IgD-negative memory B cell (primary cell): ENCODE measurements at regions not wholly inside any gene's neighbourhood (a gene's known extent, or its start where the extent isn't known, plus 50 kb on each side); places are given as distances from the start of the nearest gene placed in this dataset.

Experiments
- H3K27ac Mint-ChIP-seq, 3 donors: one replicate each; pipeline ENCODE4 v1.8.0; 2020 to 2022; ENCODE audit warnings: mild to moderate bottlenecking in 3 of 3, mixed read lengths in 3 of 3, moderate library complexity in 1 of 3
- H3K27me3 Mint-ChIP-seq: one replicate; pipeline ENCODE4 v1.8.0; 2021; ENCODE audit warnings: mixed read lengths
- H3K36me3 Mint-ChIP-seq: one replicate; pipeline ENCODE4 v1.8.0; 2020; ENCODE audit warnings: mild to moderate bottlenecking, mixed read lengths
- H3K4me1 Mint-ChIP-seq, 3 donors: one replicate each; pipeline ENCODE4 v1.8.0; 2020 to 2022; ENCODE audit warnings: mixed read lengths in 3 of 3, mild to moderate bottlenecking in 1 of 3
- H3K4me3 Mint-ChIP-seq, 4 donors: one replicate each; pipeline ENCODE4 v1.8.0; 2020 to 2022; ENCODE audit warnings: mild to moderate bottlenecking in 4 of 4, mixed read lengths in 4 of 4, moderate library complexity in 3 of 4
- H3K9me3 Mint-ChIP-seq, 3 donors: one replicate each; pipeline ENCODE4 v1.8.0; 2020 to 2021; ENCODE audit warnings: mixed read lengths in 3 of 3, mild to moderate bottlenecking in 1 of 3

DNA sequence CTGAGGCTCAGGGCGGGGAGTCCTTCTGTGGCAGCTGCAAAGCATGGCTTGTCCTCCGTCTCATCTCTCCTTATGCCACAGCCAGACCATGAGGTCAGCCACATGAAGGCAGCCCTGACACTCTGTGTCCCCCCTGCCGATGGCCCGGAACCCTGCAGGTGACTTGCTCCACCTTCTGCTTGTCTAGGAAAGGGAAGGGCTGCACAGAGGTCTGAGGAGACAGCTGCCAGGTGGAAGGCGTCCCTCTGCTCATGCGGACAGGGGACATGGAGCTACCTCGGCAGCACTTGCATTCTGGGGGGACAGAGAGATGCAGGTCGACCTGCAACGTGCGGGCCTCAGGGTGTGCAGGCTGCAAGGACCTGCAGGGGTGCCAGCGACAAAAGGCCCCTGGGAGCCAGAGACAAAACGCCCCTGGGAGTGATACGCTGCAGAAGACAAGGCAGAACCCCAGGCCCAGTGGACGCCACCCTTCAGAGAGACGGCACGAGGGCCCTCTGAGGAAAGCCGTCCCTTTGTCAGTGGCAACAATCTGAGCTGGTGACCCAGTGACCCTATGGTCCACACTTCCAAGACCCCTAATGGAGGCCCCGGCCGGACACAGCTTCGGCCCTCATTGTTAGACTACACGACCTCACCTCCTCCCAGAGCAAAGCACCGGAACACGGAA lies 205.2 kb upstream of the PPP2R2D start:
- Mint-ChIP-seq H3K4me1 (peaks cover 0 to 2% (median 0%) of the 10 kb centered on the region in 3 donors), H3K27me3 (no peaks in the 10 kb centered on the region), H3K9me3 (peaks cover 0 to 2% (median 0%) of the 10 kb centered on the region in 3 donors), H3K27ac (peak overlapping the region in 1 of 3 donors; percentile 41), H3K4me3 (no peak overlapping the region), H3K36me3 (peaks cover 2% of the 10 kb centered on the region)

DNA sequence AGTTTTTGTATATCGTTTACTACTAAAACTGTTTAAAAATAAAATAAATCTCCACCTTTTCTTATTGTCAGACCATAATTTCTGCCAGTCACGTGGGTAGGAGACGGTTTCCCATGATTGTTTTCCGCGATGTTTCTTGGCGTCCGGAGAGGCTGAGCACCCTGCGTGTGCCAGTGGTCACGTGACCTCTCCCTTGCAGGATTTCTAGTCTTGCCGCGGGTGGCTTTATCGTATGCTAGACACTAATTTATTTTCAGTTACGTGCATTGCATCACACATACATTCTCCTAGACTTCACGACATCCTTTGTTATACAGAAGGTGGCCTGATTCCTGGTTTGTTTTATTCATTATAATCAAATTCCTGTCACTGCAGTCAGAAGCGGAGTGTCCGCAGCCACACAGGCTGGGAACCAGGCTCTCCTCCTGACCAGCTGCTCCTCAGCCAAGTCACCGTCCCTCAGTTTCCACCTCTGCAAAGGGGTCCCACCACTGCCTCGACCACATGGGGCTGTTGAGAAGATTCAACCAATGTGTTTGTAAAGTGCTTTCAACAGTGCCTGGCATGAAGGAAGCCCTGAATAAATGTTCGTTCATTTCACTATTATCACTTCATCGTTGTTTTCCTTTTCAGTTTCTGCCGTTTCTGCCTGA lies 203.2 kb upstream of the PPP2R2D start:
- H3K27me3 Mint-ChIP-seq = peaks cover 2% of the 10 kb centered on the region
- H3K9me3 Mint-ChIP-seq = peaks cover 0 to 2% (median 0%) of the 10 kb centered on the region in 3 donors
- H3K36me3 Mint-ChIP-seq = no peaks in the 10 kb centered on the region
- H3K4me1 Mint-ChIP-seq = peaks cover 0 to 2% (median 0%) of the 10 kb centered on the region in 3 donors
- H3K27ac Mint-ChIP-seq = no peak overlapping the region
- H3K4me3 Mint-ChIP-seq = no peak overlapping the region

DNA sequence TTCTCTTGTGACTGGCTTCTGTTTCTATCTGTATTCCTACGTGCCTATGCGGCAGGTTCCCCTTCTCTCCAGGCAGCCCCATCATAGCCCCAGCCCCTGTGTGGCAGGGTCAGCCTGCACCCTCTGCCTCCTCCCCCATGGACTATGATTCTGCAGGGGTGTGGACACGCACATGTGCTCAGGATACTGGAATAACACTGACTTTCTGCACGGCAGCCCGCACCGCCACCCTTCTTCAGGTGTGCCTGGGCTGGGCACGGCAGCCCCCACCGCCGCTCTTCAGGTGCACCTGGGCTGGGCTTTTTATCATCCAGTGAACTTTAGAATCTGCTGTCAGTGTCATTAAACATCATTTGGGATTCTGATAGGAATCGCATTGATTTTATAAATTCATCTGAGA lies 202.6 kb upstream of the PPP2R2D start:
- peaks cover 0 to 2% (median 0%) of the 10 kb centered on the region in 3 donors for H3K4me1 Mint-ChIP-seq
- peaks cover 2% of the 10 kb centered on the region for H3K27me3 Mint-ChIP-seq
- no peaks in the 10 kb centered on the region for H3K36me3 Mint-ChIP-seq

DNA sequence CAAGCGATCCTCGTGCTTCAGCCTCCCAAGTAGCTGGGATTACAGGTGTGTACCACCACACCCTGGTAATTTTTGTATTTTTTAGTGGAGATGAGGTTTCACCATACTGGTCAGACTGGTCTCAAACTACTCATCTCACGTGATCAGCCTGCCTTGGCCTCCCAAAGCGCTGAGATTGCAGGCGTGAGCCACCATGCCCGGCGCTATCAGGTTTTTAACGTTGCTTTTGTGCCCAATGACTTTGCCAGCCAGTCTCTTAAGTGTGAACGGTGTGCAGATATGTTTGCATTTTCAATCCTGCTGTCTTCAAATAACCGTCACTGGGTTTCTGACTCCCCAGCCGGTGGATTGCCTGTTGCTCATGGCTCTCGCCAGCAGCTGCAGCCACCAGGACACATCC lies 201.8 kb upstream of the PPP2R2D start:
- no peak overlapping the region for H3K4me3 Mint-ChIP-seq
- H3K27me3 Mint-ChIP-seq = peaks cover 2% of the 10 kb centered on the region
- peaks cover 0 to 2% (median 0%) of the 10 kb centered on the region in 3 donors for H3K9me3 Mint-ChIP-seq
- peaks cover 0 to 2% (median 0%) of the 10 kb centered on the region in 3 donors for H3K4me1 Mint-ChIP-seq
- no peaks in the 10 kb centered on the region for H3K36me3 Mint-ChIP-seq
- no peak overlapping the region for H3K27ac Mint-ChIP-seq

More for the DNA sequence above, 202.6 kb upstream of the PPP2R2D start:
- no peak overlapping the region for H3K27ac Mint-ChIP-seq
- peaks cover 0 to 2% (median 0%) of the 10 kb centered on the region in 3 donors for H3K9me3 Mint-ChIP-seq
- no peak overlapping the region for H3K4me3 Mint-ChIP-seq

DNA sequence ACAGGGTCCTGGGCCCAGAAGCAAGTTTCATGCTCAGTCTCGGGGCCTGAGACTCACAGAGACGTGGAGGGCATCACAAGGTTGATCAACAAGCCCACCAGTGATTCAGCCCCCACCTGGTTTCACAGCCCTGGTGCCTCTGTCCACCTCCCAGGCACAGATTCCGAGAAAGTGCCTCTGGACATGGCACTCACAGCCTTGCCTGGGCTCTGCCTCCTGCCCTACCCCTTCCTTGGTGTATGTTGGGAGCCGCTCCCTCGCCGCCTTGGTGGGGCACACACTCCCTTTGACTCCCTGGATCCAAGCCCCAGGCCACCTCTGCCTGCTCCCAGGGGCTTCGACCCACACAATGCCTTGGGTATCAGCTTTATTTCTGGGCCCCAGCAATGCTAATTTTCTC lies 200.8 kb upstream of the PPP2R2D start:
- H3K4me1 Mint-ChIP-seq = peaks cover 0 to 2% (median 0%) of the 10 kb centered on the region in 3 donors
- peaks cover 2% of the 10 kb centered on the region for H3K27me3 Mint-ChIP-seq
- H3K36me3 Mint-ChIP-seq = no peaks in the 10 kb centered on the region
- peaks cover 0 to 2% (median 0%) of the 10 kb centered on the region in 3 donors for H3K9me3 Mint-ChIP-seq
- H3K4me3 Mint-ChIP-seq = peak overlapping the region in 1 of 4 donors; percentile 14
- no peak overlapping the region for H3K27ac Mint-ChIP-seq

DNA sequence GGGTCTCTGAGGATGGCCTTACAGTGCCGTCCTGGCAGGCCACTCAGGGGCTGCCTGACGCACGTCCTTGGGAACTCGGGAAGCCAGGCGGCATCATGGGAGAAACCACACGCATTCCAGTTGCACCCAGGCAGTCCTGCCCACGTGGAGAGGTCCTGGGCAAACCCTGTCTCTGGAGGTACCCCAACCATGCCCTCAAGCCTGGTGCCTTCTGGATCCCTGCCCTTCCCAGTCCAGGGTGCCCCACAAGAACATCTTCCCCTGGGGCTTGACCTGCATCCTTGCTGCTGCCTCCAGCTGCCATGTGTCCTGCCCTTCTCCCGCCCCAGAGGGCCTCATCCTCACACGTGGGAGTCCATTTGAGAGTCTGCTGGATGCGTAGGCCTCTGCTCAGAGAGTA lies 200.3 kb upstream of the PPP2R2D start:
- H3K27me3 Mint-ChIP-seq = peaks cover 2% of the 10 kb centered on the region
- peaks cover 0 to 2% (median 0%) of the 10 kb centered on the region in 3 donors for H3K4me1 Mint-ChIP-seq

DNA sequence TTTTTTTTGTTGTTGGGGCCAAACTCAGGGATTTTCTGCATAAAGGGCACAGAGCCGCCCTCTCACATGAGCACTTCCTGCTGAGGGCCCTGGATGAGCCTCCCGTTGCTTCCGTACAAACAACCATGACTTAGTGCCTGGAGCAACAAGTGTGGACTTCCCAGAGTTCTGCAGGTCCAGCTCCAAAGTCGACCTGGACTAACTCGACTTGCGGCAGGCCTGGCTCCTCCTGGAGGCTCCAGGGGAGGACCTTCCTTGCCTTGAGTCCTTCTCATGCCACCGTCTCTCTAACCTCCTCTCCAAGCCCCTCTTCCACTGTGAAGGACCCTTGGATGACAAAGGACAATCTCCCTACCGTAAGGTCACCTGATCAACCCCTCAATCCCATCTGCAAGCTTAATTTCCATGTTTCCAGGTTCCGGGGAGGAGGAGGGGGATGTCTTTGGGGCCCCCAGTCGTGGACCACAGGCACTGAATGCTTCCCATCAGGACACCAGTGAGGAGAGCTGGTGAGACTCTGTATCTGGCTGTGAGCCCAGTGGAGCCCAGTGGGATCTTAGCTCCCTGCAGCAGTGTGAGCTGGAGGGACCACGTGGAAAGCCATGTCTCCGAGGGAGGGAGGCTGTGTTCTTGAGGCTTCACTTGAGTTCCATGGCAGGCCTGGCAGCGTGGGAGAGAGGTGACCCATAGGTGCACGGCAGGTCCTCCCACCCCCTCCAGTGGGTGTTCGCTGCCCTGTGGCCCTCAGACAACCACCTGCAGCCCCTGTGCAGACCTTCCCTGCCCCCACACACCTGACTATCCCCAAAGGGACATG lies 199.5 kb upstream of the PPP2R2D start:
- H3K4me3 Mint-ChIP-seq = no peak overlapping the region
- H3K4me1 Mint-ChIP-seq = peaks cover 0 to 2% (median 0%) of the 10 kb centered on the region in 3 donors
- no peaks in the 10 kb centered on the region for H3K36me3 Mint-ChIP-seq
- no peak overlapping the region for H3K27ac Mint-ChIP-seq
- peaks cover 2% of the 10 kb centered on the region for H3K27me3 Mint-ChIP-seq
- peaks cover 0 to 3% (median 0%) of the 10 kb centered on the region in 3 donors for H3K9me3 Mint-ChIP-seq

More for the DNA sequence above, 200.3 kb upstream of the PPP2R2D start:
- H3K36me3 Mint-ChIP-seq = no peaks in the 10 kb centered on the region
- no peak overlapping the region for H3K27ac Mint-ChIP-seq
- H3K4me3 Mint-ChIP-seq = no peak overlapping the region
- H3K9me3 Mint-ChIP-seq = peaks cover 0 to 2% (median 0%) of the 10 kb centered on the region in 3 donors

DNA sequence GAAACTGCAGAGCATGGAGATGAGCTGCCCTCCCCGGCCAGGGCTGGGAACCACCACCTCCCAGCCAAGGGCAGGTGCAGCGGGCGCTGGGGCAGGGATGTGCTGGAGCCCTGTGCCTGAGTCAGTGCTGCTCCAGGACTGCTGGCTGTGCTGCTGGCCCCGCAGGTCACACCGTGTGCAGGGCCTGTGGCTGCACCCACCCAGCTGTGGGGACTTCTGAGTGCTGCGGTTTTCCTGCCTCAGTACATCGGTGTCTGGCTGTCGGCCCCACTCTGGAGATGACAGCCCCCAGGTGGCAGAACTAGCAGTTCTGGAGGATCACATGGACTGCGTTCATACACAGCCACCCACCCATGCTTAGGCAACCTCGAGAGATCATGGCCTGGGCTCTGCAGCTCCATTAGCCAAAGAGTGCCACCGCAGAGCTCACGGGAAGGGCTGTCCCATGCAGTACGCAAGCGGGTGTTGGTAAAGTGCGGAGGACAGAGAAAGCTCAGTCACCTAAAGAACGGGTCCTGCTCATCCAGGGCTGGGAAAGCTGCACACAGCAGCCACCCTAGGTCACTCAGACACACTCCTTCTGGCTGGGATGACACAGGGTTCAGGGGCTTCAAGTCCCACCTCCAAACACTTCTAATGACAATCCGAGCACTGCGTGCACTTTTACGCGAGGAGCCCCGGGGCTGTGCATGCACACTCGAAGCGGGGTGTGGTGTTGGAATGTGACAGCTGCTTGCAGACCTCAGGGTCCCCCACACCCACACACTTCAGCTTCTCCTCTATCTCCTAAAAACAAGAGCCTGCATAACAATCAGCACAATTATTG lies 198.1 kb upstream of the PPP2R2D start:
- peaks cover 5 to 9% (median 8%) of the 10 kb centered on the region in 3 donors for H3K9me3 Mint-ChIP-seq
- H3K36me3 Mint-ChIP-seq = no peaks in the 10 kb centered on the region
- peaks cover 0 to 2% (median 0%) of the 10 kb centered on the region in 3 donors for H3K4me1 Mint-ChIP-seq
- H3K27ac Mint-ChIP-seq = no peak overlapping the region
- no peak overlapping the region for H3K4me3 Mint-ChIP-seq
- H3K27me3 Mint-ChIP-seq = peaks cover 2% of the 10 kb centered on the region

DNA sequence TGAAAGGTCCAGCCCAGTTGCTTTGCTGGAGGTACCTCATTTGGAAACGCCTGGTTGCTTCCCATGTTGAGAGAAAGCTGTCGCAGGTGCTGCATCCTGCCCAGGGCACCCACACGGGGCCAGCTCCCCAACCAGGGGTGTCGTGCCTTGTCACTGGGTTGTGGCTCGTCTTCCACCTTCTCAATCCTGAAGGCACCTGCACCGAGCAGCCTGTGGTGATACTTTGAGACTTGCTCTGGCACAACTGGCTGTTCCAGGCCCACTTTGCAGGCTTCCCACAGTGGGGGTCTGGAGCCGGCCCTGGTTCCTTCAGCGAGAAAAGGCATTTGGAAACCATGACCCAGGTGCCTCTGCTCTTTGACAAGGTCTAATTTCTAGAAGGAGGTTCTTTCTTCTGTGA lies 197.3 kb upstream of the PPP2R2D start:
- Mint-ChIP-seq H3K4me3 (no peak overlapping the region), H3K36me3 (no peaks in the 10 kb centered on the region), H3K27me3 (peaks cover 2% of the 10 kb centered on the region), H3K9me3 (peaks cover 5 to 10% (median 9%) of the 10 kb centered on the region in 3 donors), H3K4me1 (no peaks in the 10 kb centered on the region), H3K27ac (no peak overlapping the region)

DNA sequence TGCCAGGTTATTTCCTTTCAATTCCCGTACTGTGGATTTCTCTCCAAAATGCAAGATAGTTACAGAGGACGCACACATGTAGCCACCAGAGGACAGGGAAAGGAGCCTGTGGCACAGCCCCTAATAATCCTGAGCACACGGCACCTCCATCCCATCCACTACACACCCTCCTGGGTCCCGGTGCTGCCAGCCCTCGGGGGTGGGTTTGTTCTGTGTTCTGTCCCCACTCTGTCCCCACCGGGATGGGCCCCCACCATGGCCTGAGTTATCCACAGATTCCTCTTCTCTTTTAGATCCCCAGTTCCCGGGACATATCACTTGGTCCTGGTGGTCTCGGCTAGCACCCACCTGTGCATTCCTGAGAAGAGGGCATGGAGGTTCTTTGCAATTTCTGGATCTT lies 196.9 kb upstream of the PPP2R2D start:
- H3K36me3 Mint-ChIP-seq = no peaks in the 10 kb centered on the region
- H3K27me3 Mint-ChIP-seq = peaks cover 2% of the 10 kb centered on the region
- no peak overlapping the region for H3K4me3 Mint-ChIP-seq
- no peaks in the 10 kb centered on the region for H3K4me1 Mint-ChIP-seq
- peaks cover 5 to 11% (median 10%) of the 10 kb centered on the region in 3 donors for H3K9me3 Mint-ChIP-seq
- no peak overlapping the region for H3K27ac Mint-ChIP-seq

DNA sequence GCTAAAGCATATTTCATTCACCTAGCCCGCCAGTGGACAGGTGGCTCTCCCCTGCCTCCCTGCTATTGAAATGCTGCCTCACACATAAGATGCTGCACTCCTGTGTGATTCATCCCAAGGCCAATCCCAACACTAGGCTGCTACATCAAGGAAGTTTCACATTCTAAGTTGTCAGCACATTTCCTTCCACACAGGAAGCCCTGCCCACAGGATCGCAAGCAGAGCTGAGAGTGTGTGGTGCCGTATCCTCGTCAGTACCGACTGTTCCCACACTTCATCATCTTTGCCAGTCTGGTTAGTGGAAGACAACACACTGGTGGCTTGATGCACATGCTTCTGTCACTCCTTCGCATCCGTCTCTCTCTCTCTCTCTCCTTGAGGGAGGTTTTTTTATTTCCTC lies 194.3 kb upstream of the PPP2R2D start:
- Mint-ChIP-seq H3K36me3 (no peaks in the 10 kb centered on the region), H3K27me3 (peaks cover 2% of the 10 kb centered on the region), H3K27ac (no peak overlapping the region), H3K4me1 (no peaks in the 10 kb centered on the region), H3K9me3 (peaks cover 8 to 15% (median 11%) of the 10 kb centered on the region in 3 donors), H3K4me3 (no peak overlapping the region)

DNA sequence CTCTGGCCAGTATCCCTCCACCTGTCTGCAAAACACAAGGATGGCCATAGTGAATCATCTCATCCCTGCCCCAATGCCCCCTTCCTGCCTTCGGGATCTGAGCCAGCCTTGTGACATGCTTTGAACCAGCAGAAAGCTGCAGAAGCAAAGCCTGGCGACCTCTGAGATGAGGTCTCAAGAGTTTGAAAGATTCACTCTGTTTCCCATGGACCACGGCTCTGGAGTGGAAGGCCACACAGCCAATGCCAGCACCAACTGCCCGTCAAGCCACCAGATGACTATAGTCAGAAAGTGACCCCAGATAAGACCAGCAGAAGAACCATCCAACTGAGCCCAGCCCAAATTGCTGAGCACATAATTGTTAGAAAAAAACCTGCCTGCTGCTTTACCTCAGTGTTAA lies 193.9 kb upstream of the PPP2R2D start:
- Mint-ChIP-seq H3K9me3 (peaks cover 8 to 15% (median 11%) of the 10 kb centered on the region in 3 donors), H3K4me3 (no peak overlapping the region), H3K4me1 (no peaks in the 10 kb centered on the region), H3K27me3 (peaks cover 2% of the 10 kb centered on the region), H3K27ac (no peak overlapping the region), H3K36me3 (no peaks in the 10 kb centered on the region)

DNA sequence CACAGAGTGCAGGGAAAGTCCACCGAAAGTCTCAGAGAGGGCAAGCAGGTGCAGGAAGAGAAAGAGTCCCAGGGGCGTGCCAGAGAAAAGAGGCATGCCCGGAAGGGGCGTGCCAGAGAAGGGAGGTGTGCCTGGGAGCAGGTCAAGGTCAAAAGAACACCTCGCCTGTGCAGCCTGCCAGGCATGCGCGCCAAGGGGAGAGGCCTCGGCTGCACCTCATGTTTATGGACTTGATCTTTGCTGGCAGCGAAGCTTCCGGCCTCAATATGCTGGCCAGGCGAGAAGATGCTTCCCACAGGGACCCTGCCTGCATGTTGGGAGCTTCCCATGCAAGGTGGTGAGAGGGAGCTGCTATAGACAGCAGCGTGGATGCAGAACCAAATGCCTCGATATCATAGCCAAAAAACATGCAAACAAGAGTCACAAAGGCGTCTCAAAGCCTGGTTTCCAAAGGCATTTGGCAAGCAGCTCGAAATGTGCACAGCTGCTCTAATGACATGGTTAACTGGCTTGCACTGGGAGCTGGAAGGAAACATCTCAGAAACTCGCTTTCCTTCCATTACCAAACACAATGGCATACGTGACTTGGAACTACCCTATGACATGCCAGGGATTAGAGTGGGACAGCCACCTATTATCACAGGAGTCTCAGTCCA lies 192.5 kb upstream of the PPP2R2D start:
- Mint-ChIP-seq H3K27me3 (no peaks in the 10 kb centered on the region), H3K36me3 (no peaks in the 10 kb centered on the region), H3K27ac (no peak overlapping the region), H3K9me3 (peaks cover 8 to 15% (median 11%) of the 10 kb centered on the region in 3 donors), H3K4me1 (no peaks in the 10 kb centered on the region), H3K4me3 (no peak overlapping the region)
